Germinal center (tissue), 1 donor: ENCODE measurements at regions not wholly inside any gene's neighbourhood (a gene's known extent, or its start where the extent isn't known, plus 50 kb on each side); places are given as distances from the start of the nearest gene placed in this dataset.

ENCODE experiments used
- DNase-seq: peaks from one replicate; pipeline ENCODE4 v3.0.0; 2012; ENCODE audit warnings: mixed read lengths, low spot score

- no peak for DNase-seq
Observed at GRCh38 chr21:43364261-43364510, 62.7 kb downstream of the SIK1 start.

GRCh38 chr21:43363506-43364260 lies 63.2 kb downstream of the SIK1 start:
- DNase-seq, result no peak

GRCh38 chr21:43362915-43363314 lies 64.0 kb downstream of the SIK1 start:
- no peak for DNase-seq

DNA sequence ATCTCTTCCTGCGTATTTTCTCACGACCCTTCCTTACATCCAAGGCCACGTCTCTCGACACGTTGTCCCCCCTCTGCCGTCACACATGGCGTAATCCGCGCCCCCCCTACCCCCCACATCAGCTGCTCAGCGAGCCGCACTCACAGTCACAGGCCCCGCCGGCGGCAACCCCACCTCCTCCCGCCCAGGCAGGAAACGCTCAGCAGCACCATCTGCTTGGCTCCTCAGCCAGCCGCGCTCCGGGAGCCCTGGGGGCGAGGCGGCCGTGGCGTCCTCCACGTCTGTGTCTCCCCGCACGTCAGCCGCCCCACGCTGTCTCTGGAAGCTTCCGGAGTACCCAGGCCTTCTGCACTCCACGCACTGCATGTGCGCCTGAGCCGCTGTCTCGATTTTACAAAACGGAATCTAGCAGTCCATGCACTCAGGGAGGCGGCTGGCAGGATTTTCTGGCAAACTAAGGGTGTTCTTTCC lies 64.6 kb downstream of the SIK1 start:
- DNase-seq, result peak; percentile 79

DNA sequence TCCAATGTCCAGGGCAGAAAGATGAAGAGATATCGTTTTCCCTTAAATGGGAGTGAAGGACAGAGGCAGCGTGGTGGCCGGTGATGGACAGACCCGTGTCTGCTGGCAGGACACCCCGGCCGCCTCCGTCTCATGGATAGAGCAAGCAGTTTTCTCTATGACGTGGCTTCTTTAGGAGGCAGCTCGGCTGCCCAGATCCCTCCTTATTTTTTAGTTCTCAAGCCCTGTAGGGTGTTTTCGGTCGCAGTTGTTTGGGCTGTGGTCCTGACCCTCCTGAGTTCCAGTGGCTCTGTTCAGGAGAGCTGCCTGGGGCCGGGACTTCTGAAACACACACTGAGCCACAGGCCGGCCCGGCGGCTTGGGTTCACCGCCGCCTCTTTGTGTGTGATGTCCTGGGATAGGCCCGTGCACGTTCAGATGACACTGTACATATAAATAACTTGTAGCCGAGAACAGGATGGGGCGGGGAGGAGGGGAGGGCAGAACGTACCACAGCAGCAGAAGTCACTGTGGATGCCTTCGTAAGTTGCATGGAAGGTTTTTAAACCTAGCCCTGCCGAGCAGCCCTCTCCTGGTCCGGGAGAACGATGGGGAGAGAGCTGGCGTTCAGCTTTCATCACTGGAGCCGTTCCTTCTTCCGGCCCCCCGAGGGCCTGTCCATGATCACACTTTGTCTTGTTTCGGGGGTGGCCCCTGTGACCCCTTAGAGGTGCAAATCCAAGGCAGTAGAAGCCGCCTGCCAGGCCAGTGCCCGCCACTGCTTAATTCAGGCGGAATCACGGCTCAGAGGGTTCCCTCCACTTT lies 65.2 kb downstream of the SIK1 start:
- peak; percentile 45 for DNase-seq

DNA sequence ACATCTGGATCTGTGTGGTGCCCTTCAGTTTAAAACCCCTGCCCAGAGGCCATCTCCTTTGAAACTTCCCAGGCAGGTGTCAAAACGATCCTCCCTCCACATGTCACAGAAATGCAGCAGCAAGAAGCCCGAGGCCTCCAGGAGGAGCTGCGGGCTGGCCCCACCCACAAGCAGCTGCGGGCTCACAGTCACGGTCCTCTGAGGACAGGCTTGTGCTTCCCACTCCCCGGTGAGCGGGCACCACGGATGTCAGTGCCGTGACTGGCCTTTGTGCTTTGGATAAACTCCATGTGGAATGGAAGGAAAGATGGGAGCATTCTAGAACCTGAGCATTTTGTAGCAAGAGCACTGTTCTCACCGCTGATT lies 65.8 kb downstream of the SIK1 start:
- DNase-seq, result no peak

DNA sequence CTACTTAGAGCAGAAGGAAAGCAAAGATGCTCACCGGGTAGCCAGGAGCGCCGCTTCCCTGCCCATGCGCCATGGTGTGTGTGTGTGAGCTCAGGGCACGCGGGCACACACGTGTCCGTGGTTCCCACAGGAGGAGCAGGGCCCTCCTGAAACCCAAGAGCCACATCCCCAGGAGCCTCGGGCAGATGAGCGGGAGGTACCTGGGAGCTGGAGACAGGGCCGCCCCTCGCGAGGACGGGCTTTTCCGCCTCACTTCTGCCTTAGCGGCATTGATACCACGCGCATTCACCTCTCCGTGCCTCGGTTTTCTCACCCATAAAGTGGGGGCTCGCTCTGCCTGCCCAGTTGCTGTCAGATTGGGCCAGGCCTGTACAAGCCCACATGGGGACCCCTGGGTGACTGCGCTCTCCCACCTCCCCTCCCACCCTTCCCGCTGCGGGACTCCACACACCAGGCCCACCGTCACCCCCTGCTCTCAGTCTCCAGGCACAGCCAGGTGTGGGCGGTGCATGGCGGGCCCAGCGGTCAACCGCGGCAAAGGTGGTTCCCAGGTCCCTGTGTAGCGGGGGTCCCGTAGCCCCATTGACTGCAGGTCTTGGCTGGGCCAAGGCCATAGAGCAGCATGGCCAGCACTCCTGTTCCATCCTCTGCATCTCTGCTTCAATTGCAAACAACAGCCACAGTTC lies 66.3 kb downstream of the SIK1 start:
- no peak for DNase-seq

DNA sequence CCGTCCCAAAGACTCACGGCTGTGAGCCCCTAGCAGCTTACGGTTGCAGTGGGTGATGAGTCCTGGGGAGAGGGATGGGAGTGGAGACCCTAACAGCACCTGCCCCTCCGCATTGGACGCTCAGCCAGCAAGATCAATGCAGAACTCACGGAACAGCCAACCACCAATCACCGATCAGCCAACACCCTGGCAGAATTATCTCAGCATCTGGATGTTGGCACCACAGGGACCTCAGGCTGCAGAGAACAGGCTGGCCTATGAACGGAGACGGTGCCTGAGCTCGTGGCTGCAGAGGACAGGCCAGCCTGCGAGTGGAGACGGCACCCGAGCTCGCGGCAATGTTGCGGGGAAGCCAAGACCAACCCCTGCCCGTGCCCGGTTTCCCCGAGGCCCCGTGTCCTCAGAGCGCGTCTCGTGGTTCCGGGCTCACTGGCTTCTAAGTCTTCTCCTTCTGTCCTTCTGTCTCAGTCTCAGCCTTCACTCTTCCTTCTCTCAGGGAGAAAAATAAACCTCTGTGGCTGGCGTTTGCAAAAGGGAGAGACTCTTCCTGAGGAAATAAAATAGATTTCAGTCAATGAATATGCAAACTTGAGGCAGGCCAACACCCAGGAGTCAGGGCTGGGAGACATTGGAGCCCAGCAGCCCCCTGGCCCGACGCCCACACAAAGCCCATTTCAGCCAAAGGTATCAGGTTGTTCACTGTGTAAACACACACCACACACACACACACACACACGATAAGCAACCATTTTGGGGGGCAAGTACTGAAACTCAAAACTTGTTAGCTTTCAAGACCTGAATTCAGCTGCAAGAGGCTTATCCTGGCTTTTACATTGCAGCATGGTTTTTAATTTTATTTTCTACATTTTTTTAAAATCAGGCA lies 67.8 kb downstream of the SIK1 start:
- no peak for DNase-seq

DNA sequence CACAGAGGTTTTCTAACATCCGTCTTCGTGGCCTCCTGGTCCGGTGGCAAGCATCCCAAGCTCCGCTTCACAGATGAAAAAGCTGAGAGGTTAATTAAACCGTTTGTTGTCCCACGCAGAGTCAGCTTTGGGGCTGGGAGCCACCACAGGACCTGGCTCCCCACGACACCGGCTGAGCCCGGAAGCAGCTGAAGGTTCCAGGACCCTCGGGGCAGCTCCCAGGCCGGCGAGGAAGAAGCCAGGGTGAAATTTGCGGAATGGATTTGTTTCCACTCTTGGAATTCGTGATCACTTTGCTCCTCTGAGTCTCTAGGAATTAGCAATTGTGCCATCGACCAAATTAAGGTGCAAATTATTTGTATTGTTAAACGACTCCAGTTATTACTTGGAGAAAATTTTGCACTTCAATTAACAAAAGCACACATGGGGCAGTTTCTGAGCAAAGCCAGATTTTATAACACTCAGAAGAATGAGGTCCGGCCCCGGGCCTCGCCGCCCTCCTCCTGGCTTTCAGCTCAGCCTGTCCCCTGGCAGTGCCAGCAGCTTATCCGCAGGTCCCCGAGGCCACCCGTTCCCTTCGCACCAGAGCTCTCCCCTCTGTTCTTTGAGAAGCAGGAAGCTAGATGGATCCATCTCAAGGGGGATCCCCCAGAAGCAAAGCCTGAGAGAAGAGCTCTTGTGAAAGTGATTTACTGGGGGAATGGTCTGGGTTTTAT lies 69.1 kb downstream of the SIK1 start:
- DNase-seq, result no peak

DNA sequence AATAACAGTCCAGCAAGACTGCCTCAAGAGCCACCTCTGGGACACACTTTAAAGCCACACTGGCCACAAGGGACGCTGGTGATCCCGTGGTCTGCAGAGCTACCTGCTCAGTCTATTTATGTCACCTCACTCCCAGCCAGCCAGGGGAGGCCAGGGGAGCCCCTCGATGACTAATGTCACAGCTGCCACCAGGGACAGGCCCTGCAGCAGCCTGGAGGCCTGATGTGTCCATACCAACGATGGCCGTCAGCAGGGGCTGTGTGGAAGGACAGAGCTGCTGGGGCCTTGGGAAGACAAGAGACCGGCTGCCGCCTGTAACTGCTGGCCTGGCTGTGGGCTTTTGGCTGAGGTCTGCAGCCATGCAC lies 71.0 kb downstream of the SIK1 start:
- DNase-seq, result no peak

DNA sequence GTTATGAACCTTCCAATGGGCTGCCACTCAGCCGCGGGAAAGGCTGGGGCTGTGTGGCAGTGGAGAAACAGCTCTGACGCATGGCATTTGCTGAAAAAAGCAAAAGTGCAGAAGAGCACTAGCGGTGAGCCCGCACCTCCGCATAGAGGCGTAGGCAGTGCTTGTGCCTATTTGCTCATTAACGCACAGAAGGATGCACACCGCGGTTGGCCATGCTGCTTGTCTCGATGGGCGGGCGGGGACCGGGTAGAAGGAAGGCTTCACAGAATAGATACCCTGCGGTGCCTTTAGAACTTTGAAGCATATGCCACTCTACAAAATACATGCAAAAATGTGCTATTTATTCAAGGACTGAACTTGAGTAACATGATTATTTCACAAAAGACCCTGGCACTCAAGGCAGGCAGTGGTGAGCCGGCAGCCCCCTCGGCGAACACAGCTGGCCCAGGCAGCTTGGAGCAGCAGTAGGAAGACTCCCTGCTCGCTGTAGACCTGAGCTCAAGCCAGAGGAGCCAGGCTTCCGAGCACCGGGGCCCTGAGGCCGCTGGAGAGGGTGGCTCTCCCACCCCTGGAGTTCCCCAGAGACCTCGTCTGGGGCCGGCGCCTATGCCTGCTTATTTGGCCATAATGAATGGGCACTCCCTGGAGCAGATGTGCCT lies 71.5 kb downstream of the SIK1 start:
- DNase-seq, result no peak

DNA sequence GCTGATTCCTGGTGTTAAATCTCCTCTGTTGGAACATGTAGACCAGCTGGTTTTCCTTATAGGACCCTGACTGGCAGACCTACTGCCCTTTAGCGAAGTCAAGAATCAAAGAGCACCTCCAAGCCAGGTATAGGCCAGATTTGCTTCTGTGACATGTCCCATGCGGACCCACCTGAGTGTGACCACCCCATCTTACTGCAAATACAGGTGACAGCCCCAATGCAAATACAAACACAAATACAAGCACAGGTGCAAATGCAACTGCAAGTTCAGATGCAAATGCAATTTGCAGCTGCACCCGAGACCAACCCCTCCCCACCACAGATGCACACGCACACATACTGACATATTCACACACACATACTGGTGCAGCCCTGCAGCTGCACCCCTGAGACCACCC lies 72.3 kb downstream of the SIK1 start:
- DNase-seq, result no peak

DNA sequence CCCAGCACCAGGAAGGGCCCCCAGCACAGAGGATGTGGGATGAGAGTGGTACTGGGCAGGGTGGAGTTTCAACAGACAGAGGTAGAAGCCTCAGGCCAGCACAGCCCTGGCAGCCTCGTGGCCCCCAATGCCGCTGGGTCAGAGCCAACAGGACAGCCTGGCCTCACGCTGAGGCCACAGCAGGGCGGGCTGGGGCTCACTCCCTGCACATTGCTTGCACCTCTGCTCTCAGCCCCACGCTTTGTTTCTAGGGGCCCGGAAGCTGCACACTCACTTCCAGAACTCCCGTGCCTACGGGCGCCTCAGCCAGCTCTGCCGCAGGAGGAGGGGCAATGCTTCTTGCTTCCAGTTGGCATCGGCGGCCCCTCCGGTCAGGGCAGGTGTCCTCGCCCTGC lies 72.9 kb downstream of the SIK1 start:
- DNase-seq, result no peak

GRCh38 chr21:43353282-43354025 lies 73.5 kb downstream of the SIK1 start:
- DNase-seq, result peak; percentile 29

GRCh38 chr21:43352568-43353281 lies 74.2 kb downstream of the SIK1 start:
- DNase-seq, result peak; percentile 92

- DNase-seq, result no peak
Observed at GRCh38 chr21:43352154-43352537, 74.8 kb downstream of the SIK1 start.

DNA sequence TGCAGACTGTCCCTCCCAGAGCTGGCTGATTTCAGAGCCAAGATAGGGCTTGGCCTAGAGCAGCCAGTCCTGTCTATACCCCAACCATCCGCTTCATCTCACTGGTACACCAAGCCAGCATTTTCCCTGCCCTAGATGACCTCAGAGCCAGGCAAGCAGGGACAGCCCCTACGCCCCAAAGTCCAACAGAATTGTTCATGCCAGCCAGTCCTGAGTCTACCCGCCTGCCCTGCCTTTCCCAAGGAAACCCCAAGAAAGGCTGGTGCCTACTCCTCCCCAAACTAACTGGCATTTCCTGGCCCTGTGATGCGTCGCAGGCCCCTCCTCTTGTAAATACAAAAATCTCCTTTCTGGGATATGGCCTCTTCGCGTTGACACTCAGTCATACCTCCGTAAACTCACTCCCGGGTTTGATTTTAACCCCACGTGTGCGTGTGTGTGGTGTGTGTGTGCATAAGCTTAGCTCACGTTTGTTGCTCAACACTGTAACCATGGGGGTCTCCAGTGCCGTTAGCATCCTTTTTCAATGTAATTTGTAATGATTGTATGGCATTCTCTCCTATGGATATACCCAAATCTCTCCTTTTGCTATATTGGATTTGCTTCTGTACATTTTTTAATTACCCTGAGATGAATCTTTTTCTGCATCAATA lies 75.3 kb downstream of the SIK1 start:
- no peak for DNase-seq

GRCh38 chr21:43349644-43350043 lies 77.3 kb downstream of the SIK1 start:
- DNase-seq, result no peak

GRCh38 chr21:43348801-43349261 lies 78.1 kb downstream of the SIK1 start:
- DNase-seq, result no peak
